NCI-H146 treated with DMSO at 0.1 percent for 48 hours (cell line): ENCODE measurements at regions not wholly inside any gene's neighbourhood (a gene's known extent, or its start where the extent isn't known, plus 50 kb on each side); places are given as distances from the start of the nearest gene placed in this dataset.

Experiments
- DNase-seq: peaks from one replicate; lab custom pipeline; 2025; ENCODE audit not compliant: unreplicated experiment; lab: John Stamatoyannopoulos, UW

- DNase-seq, result no peak
Observed at GRCh38 chr16:86987746-86988670, 329.2 kb downstream of the C16orf95 start.

GRCh38 chr16:86988920-86989696 lies 328.1 kb downstream of the C16orf95 start:
- no peak for DNase-seq

GRCh38 chr16:86990451-86990850 lies 326.7 kb downstream of the C16orf95 start:
- no peak for DNase-seq

GRCh38 chr16:86991679-86992078 lies 325.5 kb downstream of the C16orf95 start:
- DNase-seq, result no peak

- no peak for DNase-seq
Observed at GRCh38 chr16:86992587-86992986, 324.6 kb downstream of the C16orf95 start.

- no peak for DNase-seq
Observed at GRCh38 chr16:86993426-86994110, 323.6 kb downstream of the C16orf95 start.

- no peak for DNase-seq
Observed at GRCh38 chr16:86994215-86994614, 323.0 kb downstream of the C16orf95 start.

GRCh38 chr16:86994651-86995171 lies 322.5 kb downstream of the C16orf95 start:
- no peak for DNase-seq

- DNase-seq, result no peak
Observed at GRCh38 chr16:86995456-86995855, 321.7 kb downstream of the C16orf95 start.

- DNase-seq, result no peak
Observed at GRCh38 chr16:86996081-86996480, 321.1 kb downstream of the C16orf95 start.

- no peak for DNase-seq
Observed at GRCh38 chr16:86997058-86997457, 320.1 kb downstream of the C16orf95 start.

GRCh38 chr16:86998196-86999001 lies 318.8 kb downstream of the C16orf95 start:
- no peak for DNase-seq

- DNase-seq, result no peak
Observed at GRCh38 chr16:87000001-87000400, 317.2 kb downstream of the C16orf95 start.

GRCh38 chr16:87002717-87003413 lies 314.3 kb downstream of the C16orf95 start:
- DNase-seq, result no peak

- DNase-seq, result no peak
Observed at GRCh38 chr16:87003414-87003755, 313.8 kb downstream of the C16orf95 start.

GRCh38 chr16:87006021-87006420 lies 311.2 kb downstream of the C16orf95 start:
- no peak for DNase-seq

- no peak for DNase-seq
Observed at GRCh38 chr16:87006789-87007745, 310.1 kb downstream of the C16orf95 start.

- DNase-seq, result no peak
Observed at GRCh38 chr16:87007907-87008306, 309.3 kb downstream of the C16orf95 start.

GRCh38 chr16:87008664-87009063 lies 308.5 kb downstream of the C16orf95 start:
- no peak for DNase-seq
